HG02973 (cell line): ENCODE measurements at regions not wholly inside any gene's neighbourhood (a gene's known extent, or its start where the extent isn't known, plus 50 kb on each side); places are given as distances from the start of the nearest gene placed in this dataset.

Experiments
- ATAC-seq: cut with Tn5 transposase; IDR thresholded peaks from one replicate; pipeline ENCODE4 v1.9.1; 2021; ENCODE audit warnings: moderate library complexity; ENCODE audit not compliant: unreplicated experiment

DNA sequence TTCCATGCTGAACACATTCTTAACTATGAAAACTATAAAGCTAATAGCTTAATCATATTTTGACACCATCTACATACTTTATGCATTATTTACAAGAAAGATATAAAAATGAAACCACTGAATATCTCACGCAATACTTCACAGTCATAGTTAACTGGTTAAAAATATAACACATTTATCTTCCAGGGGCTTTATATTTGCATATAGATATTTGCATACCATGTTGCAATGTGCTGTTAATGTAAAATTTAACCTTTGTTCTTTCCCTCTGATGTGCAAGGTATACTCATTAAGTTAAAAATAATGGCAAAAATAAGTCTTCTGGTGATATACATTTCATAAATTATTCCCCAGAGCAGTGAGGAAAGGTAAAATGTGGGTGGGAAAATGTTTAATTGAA, 76.9 kb upstream of the MGMT start:
- no peak for ATAC-seq

DNA sequence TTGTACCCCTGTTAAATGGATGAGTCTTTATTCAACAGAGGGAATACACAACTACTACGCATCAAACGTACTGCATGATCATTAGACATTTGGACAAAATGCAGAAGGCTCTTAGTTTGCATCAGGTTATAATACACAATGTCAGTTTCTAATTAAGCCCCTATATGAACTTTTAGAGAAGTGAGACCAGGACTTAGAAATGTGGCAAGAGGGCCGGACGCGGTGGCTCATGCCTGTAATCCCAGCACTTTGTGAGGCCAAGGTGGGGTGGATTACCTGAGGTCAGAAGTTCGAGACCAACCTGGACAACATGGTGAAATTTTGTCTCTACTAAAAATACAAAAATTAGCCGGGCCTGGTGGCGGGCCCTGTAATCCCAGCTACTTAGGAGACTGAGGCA, 76.3 kb upstream of the MGMT start:
- ATAC-seq, result no peak

DNA sequence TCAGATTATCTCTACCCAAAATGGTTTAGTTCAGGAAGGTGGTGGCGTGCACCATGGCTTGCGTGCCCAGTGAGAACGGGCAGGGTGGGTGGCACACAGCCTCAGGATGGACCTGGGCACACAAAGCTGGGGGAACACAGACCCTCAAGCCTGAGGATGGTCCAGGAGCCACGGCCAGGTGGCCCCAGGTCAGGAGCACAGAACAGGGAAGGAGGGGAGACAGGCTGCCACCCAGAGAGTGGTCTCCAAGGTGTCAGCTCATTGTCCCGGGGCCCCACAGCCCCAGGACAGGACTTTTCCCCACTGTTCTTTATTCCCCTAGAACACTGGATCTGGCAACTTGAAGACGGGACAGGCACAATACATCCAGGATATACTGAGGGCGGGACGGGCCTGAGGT, 75.6 kb upstream of the MGMT start:
- ATAC-seq, result no peak

DNA sequence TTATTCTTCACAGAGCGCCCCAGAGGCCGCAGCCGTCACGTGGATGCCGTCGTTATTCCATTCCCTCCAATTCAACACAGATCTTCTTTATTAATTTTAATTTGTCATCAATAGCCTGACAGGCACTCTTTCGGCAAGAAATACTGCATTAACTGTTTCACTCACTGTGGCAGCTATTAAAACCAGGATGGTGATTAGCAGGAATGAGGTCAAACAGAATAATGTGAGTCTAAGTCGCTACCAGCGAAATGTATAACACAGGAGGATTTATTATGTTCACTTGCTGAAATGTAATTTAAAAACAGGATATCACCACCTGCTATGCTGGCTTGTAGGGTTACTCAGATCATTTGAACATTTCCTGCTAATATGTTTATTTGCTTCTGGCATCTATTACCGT, 74.2 kb upstream of the MGMT start:
- no peak for ATAC-seq

DNA sequence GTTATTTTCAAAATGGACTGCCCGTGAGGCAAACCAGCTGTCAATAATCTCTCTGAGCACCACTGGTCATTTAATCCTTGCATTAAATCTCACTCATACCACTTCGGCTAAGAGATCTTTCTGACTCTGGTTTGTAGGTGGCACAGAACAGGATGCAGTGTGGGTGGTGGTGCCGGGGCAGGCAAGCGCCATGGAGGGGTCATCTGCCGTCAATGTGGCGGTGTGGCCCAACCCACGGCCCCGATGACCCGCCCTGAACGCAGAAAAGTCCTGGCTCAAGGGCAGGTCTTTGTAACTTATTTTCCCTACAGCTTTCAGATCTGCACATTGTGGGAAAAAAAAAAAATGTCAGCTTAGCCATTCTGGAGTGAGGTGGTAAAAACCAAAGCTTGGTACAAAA, 73.2 kb upstream of the MGMT start:
- ATAC-seq, result no peak

DNA sequence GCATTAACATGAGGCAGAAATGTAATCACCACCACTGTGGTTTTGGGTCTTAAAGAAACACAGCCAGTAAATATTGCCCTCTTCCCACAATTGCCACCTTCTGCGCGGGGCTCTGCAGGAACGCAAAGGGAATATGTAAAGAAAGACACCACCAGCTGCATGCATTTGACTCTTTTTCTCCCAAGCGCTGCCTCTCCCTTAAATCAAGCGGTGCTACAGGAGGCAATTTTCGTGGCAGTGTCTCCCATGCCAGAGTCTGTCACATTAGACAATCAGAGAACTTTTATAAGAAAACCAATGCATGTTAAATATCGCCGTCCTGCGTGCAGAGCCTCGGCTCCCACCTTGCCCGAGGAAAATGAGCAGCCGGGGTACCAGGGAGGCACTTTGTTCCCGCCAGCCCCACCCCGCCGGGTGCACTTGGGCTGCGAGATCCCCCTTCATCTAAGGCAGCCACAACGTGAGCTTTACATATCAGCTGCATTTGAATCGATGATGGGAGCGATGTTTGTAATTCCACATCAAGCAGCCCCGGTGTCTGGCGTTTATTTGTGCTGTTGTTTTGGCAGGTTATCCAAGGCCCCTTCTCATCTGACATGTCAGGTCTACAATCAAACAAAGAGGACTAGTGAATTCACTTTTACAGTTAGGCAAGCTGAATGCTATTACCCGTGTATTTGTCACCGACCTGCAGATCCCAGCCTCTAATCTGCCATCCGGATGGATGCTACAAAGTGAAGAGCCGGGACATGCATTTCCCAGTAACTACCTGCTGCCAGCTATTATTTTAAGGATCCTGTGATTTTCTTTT, 72.3 kb upstream of the MGMT start:
- no peak for ATAC-seq

DNA sequence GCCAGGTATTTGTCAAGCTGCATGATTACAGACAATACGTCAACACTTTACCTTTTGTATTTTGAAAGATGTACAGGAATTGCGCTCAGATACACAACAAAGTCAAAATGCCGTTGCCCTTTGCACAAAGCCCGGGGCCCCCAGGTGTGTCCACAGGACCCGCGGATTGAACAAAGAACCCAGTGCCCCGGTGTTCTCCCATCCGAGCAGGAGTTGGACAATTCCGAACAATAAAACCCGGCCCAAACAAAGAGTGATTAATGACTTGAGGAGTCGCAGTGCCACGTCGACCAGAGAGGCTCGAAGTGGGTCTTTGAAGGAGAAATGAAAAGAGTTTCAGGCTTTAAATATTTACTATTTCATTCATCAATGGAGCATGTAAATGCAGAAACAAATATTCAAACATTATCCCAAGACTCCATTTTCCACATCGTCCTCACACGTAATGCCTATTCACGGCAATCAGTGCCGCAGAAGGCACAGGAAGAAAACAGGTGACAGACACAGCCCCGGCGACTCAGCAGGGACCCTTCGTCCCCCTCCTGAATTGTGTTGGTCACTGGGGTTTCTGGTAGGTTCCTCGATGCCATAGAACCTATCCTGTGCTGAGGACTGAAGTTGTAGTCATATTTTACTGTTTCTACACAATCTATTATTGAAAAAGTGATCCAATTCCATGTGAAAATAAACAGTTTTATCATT, 70.9 kb upstream of the MGMT start:
- no peak for ATAC-seq

DNA sequence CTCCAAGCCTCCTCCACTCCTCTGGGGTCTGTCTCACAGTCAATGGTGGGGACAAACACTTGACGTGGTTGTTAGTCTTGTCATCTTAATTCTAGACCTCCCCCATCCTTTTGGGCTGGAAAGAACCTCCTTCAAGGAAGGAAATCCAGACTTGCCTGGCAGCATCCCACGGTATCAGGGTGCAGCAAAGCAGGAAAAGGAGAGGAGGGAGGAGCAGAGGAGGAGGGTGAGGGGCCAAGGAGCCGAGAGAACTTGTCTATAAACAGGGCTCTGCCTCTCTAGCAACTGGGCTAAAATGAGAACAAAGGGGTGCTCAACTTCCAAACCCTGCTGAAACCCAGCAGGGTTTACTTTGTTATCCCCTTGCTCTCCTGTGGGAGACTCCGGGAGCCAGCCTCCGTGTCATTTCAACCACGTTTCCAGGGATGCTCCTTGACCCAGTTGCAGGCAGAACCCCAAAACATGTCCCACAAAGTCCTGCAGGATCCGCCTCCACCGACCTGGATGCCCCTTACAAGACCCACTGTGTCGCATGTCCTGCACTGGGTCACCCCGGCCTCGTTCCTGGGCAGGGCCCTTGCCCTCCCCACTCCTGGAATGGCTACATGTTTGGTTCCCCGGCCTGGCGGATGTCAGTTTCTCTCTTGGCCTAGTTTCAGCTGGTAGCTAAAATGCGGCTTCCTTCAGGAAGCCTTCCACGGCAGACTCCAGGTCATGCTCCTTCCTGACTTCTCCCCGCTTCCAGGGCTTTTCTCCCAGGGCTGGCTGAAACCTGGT, 69.7 kb upstream of the MGMT start:
- ATAC-seq, result no peak

DNA sequence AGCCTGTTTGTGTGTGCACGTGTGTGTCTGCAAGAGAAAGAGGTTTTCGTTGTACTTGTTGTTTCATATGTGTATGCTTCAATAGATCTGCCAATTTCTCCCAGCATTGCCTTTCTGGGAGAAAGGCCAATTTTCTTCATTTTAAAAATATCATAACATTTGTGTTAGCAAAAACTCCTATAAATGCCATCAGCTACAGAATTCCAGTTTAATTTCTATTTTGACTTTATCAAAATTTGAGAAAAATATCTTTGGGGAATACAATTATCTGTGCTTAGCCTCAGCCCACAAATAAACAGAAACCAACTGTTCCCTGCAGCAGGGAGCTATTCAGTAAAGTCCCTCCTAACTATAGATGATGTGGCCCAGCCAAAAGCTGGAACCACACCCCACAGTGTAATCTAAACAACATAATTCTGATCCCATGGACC, 68.3 kb upstream of the MGMT start:
- ATAC-seq, result no peak

DNA sequence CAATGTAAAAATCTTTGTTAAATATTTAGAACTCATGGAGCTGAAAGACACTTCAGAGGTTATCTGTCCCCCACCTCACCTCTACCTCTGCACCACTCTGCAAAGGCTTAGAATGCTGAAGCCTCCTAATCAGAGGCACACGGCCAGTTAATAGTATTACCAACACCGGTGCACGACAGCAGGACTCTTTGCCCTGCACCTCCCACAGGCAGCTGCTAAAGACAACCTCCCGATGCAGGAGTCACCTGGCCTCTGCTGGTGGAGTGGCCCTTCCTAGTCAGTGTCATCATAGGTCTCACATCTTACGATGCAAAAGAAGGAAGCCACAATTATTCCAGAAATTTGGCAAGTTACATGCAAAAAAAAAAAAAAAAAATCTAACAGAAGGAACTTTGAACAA, 66.6 kb upstream of the MGMT start:
- ATAC-seq, result no peak

DNA sequence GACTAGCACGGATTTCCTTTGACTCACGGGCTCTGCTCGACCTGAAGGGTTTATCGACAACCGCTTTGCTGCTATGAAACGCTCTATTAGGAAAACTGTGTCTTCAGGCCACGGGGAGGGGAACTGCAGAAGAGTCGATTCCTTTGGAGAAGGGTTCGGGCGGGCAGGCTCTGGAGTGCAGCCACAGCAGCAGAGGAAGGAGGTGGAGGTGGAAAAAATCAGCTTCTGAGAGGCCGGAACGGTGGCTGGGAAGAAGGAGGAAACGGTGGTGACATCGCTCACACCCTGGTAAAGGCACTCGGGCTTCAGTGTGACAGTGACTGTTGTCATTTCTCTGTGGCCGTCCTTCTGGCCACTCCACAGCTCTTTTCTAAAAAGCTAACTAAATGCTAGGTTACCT, 64.6 kb upstream of the MGMT start:
- no peak for ATAC-seq

DNA sequence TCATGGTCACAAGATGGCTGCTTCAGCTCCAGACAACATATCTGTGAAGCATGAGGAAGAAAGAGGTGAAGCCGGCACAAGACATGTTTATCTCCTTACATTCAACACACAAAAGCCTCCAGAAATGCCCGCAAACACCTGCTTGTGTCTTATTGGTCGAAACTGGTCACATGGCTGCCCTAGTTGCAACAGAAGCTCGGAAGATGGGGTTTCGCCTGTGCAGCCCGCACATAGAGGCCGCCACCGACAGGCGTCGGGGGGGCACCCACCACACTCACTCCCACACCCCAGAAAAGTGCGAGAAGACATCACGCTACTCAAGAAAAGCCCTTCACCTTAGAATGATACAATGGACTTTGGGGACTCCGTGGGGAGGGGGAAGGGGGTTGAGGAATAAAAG, 63.0 kb upstream of the MGMT start:
- ATAC-seq, result no peak

DNA sequence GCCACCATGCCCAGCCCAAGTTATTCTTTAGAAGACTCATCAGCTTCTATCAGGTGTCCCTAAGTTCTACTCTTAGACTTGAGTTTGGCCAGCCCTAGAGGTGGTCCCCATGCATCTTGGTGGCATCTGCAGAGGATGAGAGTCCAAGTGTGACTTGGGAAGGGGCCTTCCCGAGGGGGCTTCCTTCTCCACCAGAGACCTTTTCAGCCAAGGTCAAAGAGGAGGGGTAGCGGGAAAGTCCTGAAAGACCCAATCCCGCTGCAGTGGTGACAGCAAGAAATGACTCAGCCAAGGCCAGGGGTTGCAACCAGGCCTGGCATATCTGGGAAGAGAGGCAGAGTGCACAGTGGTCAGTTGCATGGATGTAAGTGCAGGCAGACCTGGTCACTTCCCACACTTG, 61.7 kb upstream of the MGMT start:
- no peak for ATAC-seq

DNA sequence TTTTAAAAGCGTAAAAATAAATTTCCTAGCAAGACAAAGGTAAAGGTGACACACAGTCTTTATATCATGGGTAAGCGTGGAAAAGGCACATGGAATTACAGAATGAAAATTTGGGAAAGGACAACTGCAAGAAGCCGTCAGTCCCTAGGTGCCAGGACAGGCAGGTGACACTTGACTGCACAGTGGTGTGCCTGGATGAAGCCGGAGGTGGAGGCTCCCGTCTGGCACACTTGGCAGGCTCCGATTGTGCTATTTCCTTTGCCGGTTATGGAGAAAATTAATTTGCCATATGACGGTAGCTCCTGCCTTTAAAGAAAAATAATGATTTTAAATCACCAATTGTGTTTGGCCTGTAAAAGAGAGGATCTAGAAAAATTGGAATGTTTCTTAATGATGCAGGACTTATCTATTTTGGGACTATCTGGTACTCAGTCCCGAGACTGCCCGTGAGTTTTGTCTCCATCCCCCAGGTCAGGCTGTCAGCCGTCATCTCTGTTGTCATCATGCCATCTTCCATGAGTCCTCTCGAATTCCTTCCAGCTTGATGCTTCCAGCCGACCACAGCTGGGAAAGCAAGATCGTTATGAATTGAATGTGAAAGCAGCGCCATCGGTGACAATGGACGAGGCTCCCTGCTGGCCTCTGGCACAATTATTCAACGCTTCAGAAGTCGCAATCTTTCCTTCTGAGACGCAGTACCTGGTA, 56.2 kb upstream of the MGMT start:
- no peak for ATAC-seq

DNA sequence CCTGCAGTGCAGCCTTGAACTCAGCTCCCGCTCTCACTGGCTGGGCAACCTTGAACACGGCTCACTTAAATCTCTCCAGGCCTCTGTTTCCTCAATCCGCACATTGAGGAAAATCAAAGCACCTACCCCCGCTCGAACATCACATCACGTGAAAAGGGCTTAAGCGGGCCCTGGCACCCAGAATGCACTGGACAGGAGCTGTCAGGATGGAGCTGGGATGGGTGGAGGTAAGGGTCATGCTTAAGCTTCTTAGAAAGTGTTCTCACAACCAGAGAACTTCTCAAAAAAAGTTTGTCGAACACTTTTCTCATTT, 55.7 kb upstream of the MGMT start:
- ATAC-seq, result no peak

DNA sequence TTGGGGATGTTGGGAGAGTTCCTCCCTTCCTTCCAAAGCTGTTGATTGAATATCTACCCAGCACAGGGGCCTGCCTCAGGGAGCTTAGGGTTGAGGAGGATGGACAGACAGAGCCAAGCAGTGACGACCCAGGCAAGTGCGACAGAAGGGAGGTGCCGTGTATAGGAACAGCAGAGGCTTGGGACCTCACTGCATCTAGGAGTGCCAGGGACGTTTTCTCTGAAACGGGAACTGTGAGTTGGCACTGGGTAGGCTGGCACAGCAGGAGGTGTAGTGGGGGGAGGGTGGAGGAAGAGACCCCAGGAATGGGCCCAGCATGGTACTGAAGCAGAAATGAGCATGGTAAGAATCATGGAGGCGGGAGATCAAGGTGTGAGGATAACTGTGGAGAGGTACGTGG, 55.3 kb upstream of the MGMT start:
- no peak for ATAC-seq

DNA sequence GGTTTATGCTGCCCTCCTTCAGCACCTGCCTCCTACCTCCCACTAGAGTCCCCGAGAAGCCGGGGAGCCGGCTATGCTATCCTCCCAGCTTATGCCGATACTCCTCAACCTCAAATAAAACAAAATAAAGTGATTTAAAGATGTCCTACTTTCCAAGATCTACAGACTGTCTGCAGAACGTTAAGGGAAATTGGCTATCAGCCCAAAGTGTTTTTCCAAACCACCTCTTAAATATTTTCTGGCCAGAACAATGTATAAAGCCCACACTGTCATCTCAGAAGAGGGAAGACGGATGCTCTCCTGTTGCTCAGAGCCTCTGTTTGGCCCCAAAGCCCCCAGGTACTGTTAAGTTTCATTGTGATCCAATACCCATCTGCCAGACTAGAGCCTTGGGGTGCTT, 54.0 kb upstream of the MGMT start:
- no peak for ATAC-seq

DNA sequence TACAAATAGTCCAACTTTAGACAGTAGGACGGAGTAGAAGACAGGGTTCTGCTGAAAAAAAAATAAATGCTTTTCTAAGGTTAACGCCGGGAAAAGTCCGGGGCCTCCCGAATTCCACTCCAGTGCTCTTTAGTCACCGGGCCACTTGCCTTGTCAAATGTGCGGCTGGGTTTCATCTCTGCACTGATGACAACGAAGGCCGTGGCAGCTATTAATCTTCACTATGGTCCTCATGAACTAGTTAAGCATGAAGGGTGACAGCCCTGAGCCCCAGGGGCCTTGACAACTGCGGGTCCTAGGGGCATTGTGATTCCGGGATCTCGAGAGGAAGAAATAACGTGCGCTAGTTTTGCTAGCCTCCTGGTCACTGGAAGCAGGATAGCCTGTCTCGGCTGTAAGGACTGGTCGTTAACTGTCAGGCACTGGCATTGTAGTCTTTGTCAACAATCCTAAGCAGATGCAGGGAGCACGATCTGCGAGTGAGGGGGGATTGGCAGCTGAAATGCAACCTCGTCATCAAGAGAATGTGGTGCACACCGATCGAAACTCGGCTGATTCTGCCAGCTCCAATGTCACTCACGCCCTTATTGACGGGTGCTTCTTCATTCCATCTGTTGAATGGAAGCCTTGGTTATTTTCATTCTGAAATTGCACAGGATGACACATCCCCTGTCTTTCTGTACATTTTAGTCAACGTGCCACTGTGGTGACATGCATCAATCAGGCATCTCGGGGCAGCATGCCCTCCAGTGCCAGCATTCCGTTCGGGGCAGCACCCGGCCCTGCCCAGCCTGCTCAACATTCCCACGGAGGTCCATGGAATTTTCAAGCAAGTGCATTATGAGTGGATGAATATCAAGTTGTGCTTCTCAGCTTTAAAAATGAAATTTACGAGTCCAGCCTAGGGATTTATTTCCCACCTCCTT, 51.6 kb upstream of the MGMT start:
- ATAC-seq, result no peak

DNA sequence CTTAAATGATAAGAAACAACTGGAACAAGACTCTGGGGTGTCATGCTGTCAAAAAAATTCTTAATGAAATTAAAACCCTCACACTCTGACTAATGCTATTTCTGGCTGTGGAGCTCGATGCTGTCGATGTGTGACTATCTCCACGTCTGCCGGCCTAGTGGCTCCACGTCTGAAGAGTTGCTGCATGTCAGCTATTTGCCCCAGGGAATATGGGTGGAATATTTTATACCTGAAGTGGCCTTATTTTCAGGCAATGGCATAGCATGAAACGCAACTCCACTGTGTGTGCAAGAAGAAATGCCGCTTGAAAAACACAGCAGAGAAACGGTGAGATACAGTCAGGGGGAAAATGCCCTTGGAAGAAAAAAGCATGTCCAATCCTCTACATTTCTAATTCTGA, 50.9 kb upstream of the MGMT start:
- ATAC-seq, result no peak

DNA sequence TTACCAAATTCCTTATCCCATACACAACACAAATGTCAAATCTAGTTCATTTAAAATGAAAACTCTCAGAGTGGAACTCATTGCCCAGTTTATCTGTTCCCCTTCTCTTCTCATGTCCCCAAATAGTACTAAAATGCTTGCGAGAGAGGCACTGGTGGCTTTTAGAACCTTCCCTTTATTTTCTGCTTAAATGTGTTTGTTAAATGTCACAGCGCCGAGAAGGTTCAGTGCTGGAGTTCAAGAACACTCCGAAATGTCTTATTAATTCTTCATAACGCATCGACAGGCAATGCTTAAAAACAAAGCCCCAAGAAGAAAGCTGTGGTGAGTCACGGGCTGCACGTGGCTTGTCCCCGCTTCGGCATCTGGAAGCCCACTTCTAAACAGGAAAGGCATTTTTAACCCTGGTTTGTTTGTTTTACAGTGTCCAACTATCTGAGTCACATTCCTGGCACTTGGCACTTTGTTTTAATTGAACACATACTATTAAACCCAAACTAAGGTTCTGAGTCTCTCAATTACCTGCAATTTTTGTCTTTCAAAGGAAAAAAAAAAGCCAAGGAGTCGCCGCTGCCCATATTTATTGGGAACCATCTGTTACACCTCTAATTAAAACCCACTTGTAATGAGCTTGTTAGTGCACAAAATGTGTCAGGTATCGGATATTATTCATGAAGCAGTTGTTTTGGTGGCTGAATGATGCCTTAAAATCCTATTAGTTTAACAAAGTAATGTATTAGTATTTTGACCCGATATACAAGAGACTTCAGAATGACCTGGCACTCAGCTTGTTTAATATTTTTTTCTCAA, 49.9 kb upstream of the MGMT start:
- no peak for ATAC-seq
